Hematopoietic multipotent progenitor cell treated with erythropoietin and hydrocortisone succinate and interleukin-3 and kit ligand, for 8 days (in vitro differentiated cells): ENCODE measurements at regions not wholly inside any gene's neighbourhood (a gene's known extent, or its start where the extent isn't known, plus 50 kb on each side); places are given as distances from the start of the nearest gene placed in this dataset.
"Not testable (repeated sequence)": the region's sequence is repeated elsewhere in the genome, so short reads cannot be mapped to it uniquely, and the experiment has no call there.

Experiments used
- DNase-seq: peaks from one replicate; pipeline ENCODE4 v3.0.0-alpha.2; 2015

DNA sequence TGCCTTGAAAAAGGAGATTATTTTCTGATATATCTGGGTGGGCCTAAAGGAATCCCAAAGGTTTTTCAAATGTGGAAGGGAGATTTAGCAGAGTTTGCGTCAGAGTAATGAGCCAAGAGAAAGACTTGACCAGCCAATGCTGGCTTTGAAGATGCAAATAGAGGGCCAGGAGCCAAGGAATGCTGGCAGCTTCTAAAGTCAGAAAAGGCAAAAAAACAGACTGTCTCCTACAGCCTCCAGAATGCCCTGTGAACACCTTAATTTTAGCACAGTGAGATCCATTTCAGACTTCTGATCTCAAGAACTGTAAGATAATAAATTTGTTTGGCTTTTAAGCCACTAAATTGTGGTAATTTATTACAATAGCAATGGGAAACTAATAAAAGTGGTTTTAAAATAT, 122.6 kb upstream of the FREM1 start:
- no peak for DNase-seq

DNA sequence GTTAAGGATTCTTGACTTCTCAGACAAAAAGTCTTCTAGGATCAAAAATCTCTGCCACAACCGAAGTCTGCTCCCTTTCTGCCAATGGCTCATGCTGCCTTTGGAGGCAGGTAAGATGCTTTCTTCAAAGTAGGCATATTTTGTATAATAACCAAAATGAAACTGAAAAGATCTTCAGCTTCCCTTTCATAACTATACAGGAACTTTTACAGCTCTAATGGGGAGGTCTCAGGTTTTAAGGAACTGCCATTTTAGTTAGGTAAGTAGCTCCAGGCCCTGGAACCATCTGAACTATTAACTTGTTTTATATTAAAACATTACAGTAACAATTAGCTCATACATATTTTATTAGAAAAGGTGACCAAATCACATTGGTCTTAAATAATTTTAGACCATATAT, 110.9 kb upstream of the FREM1 start:
- no peak for DNase-seq

DNA sequence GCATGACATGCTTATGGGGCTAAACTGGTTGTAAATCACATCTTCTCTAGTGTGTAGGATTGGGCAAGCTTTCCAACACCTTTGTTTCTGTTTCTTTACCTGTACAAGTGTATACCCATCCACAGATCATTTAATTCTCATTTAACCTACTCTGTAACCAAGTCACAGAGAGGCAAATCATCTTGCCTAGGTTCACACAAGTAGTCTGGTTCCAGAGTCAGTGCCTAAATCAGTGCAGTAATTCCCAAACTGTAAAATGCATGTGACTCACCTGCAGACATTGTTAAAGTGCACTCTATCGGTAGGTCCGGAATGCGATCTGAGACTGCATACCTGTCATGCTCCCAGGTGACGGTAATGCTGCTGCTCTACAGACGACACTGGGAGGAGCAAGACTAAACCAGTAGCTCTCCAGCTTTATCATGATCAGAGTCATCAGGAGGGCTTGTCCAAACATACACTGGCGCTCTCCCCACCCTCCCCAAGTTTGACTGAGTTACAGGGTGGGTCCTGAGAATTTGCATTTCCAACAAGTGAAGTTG, 107.9 kb upstream of the FREM1 start:
- DNase-seq = no peak

DNA sequence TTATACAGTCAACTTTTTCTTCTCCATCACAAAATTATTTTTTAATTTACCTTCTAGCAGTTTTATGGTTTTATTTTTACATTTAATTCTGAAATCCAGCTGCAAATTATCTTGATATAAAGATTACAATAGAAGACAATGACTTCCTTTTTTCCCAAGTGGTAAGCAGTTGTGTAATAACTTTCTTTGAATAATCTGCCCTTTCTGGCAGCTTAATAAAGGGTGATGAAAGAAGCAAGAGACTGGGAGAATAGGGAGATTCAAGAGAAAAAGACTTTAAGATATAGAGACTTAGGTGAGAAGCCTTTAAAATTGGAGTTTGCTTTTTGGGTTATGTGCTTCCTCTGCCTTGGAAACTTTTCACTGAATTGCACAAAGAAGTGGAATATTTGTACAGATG, 100.4 kb upstream of the FREM1 start:
- DNase-seq = no peak

DNA sequence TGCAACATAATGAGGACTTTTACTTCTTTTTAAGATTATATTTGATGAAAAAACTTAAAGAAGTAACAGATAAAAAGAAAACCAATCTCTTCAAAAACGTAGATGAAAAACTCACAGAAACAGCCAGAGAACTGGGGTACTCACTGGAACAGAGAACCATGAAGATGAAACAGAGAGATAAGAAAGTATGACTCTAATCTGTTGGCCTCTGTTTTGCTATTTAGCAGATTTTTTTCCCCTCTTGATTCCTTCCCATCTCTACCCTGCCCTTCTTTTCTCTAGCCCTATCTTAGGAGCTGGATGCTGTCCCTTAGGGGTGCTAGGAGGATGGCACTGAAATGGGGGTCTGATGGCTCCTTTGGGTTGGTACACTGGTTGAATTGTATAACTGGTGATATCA, 97.5 kb upstream of the FREM1 start:
- no peak for DNase-seq

DNA sequence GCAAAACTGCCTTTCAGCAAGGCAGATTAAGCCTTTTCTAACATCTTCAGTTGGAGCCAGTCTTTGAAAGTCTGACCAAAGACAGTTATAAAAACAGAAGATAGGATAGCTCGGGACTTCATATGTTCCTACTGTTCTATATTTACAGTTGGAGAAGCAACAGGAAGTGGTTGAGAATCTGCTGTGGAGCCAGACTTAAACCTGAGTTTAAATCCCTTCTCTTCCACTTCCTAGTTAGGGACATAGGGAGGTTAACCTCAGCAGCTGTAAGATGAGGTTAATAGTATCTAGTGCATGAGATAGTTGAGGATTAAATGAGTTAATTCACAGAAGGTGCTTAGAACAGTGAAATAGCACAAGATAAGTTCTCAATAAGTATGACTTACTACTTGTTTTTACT, 84.5 kb upstream of the FREM1 start:
- DNase-seq = peak; percentile 3

DNA sequence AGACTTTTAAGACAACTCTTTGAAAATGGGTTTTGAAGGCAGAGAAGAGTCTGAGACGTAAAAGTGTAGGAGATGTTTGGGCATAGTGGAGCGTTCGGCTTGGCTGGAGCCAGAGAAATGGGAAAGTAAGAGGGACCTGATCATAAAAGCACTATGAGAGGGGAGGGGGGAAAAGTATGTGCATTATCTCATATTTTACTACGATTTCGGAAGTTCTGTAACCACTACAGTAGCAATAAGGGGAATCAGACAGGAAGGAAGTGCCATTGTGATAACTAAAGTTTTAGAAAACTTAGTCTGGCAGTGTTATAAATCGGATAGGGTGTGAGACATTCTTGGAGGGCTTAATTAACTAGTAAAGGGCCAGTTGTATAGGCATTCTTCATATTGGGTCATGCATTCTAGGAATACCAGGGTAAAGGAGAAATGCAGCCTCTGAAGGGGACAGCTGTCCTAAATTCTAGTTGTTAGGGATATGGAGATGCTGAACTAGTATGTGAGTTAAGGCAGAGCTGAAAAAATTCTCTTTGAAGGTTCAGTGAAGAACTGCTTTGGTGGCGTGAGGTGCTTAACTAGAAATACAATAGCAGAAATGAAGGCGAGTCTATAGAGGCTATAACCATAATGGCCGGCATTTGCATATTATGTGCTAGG, 83.8 kb upstream of the FREM1 start:
- peak; percentile 14 for DNase-seq

DNA sequence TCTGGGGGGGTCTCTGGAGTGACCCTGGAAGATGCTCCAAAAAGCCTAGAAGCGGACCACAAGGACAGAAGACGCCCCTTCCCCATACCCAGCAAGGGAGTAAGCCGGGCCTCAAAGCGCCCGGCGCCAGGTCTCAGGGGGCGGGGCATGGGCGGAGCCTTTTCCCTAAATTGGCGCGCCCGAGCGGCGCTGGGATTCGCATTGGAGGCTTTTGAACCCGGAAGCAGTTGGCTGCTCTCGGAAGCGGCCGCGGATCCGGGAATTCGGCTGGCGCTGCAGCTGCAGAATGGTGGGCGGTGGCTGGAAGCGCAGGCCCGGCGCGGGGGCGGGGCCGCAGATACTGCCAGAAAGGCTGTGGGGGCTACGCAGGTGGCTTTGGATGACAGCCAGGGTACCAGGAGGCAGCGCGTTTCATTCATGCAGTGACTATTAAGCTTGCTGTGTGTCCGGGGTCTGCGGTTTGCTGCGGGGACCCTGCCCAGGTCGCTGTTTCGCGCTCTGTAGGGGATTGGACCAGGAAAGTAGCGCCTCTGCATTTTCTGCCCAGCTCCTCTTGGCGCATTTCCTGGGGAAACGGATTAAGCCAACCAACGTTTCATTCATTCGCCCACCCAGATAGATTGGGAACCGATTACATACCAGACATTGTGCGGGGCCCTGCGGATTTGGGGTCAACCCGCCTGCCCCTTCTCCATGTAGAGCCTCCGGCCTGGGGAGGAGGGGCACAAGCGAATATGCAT, 83.0 kb upstream of the FREM1 start:
- peak; percentile 87 for DNase-seq

DNA sequence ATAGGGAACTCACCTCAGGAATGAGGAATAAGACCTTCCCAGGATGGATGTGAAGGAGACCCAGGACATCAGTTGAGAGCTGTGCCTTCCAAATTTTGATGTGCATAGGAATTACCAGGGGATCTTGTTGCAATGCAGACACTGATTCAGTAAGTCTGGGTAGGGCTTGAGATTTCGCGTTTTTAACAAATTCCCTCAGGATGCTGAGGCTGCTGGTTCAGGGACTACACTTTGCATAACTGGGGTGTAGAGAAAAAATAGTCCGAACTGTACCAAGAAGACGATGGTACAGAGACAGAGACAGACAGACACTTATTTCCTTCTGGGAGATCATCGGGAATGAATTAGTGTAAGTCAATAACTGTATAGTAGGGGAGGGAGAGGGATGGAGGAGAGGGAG, 82.3 kb upstream of the FREM1 start:
- peak; percentile 6 for DNase-seq

DNA sequence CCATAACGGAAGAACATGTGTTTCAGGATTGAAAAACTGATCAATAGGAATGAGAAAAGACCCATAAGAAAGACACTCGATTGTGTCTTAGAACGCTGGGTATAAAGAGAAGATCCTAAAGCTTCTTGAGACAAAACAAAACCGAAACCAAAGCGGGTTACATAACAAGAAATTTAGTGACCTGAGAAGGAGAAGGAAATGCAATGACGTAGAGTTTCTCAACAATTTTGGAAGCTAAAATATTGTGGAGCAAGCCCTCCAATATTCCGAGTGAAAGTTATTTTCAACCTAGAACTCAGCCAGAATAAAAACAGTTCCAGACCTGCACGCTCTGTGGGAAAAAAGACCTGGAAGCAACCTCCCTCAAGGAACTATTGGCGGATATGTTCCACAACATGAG, 81.9 kb upstream of the FREM1 start:
- DNase-seq = peak; percentile 52

DNA sequence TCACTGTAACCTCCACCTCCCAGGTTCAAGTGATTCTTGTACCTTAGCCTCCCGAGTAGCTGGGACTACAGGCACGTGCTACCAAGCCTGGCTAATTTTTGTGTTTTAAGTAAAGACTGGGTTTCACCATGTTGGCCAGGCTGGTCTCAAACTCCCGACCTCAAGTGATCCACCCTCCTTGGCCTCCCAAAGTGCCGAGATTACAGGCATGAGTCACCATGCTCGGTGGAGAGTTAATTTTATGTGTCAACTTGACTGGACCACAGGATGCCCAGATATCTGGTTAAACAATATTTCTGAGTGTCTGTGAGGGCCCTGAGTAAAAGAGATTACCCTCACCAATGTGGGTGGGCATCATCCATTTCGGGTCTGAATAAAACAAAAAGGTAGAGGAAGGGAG, 80.4 kb upstream of the FREM1 start:
- not testable (repeated sequence) for DNase-seq

DNA sequence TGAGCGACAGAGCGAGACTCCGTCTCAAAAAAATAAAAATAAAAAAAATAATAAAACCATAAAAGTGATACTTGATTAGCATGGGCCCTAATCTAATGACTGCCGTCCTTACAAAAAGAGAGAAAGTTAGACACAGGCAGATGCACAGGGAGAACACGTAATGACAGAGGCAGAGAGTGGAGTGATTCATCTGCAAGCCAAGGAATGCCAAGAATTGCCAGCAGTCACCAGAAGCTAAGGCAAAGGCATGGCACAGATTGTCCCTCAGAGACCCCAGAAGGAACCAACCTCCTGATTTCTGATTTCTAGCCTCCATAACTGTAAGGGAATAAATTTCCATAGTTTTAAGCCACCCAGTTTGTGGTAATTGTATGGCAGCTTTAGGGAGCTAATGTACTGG, 79.6 kb upstream of the FREM1 start:
- DNase-seq = no peak

DNA sequence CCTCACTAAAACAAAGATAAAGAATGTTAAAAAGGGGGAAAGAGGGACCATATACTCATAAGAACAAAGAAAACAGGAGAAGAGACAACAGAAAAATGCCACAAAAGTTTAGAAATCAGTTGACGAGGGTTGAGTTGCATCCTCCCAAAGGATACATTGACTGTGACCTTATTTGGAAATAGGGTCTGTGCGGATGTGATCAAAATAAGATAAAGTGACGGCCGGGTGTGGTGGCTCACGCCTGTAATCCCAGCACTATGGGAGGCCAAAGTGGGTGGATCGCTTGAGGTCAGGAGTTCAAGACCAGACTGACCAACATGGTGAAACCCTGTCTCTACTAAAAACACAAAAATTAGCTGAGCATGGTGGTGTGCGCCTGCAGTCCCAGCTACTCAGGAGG, 79.1 kb upstream of the FREM1 start:
- DNase-seq = not testable (repeated sequence)

DNA sequence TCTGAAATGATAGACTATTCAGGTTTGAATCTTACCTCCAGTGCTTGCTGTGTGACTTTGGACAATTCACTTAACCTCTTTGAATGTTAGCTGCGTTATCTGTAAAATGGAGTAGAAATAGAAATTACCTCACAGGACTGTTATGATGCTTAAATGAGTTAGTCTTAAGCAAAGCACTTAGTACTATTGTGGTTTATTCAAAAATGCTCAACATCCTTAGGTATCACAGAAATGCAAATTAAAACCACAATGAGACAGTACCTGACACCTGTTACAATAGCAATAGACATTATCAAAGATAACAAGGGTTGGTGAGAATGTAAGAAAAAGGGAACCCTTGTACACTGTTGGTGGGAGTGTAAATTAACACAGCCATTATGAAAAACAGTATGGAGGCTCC, 77.6 kb upstream of the FREM1 start:
- no peak for DNase-seq

DNA sequence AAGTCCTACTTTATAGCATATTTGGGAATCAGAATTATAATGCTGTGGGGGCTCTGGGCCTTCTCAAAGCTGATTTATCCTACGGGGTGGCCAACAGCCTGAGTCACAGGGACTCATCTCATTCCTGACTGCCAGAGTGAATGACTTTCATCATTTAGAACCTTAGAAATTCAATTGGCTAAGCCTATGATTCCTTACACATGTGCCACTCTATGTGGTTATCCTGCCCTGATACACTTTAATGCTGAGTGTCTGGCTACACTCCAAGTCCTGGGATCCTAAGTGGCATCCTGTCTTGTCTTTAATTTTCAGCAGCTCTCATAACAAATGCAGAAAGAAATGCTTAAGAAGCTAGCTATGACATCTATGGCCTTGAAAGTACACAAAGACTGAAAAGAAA, 75.2 kb upstream of the FREM1 start:
- DNase-seq = no peak

DNA sequence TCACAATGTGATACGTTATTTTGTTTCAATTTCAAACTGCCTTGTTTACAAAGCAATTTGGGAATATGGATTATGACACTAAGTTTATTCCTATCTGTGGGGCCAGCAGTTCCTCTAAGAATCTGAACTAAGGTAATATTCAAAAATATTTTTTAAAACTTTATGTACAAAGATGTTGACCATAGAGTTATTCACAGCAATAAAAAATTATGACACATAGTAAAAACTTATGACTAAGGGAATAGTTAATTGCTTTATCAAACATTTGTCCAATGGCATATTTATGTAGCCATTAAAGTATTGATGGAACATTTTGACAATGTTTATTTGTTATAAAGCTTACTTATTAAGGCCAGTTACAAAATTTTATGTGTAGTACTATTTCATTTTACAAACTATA, 73.4 kb upstream of the FREM1 start:
- DNase-seq = no peak

DNA sequence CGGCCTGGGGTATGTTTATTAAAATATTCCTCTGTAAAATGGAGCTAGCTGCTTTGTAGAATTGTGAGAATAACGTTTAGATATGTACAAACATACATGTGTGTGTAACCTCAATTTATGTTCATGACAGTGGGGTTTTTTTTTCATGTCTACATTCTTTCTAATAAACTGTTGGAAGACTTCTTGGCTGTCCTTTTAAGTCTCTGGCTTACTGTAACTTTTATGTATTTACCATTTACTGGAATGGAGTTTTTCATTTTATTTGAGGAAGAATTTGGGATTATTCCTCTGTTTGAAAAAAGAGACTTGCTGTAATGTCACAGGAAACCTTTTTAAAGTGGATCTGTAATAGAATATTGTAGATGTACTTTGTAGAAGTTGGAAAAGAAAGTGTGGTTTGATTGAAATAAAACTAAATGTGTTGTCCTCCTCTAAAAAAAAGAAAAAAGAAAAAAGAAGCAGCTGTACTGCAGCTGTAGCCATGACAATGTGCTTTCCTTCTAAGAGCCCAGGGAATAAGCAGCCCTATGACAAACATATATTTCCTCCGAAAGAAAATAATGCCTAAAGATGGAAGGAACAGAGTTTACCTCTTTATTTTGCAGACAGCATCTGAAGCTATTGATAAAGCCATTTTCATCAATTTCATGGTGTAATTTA, 71.2 kb upstream of the FREM1 start:
- DNase-seq = no peak

DNA sequence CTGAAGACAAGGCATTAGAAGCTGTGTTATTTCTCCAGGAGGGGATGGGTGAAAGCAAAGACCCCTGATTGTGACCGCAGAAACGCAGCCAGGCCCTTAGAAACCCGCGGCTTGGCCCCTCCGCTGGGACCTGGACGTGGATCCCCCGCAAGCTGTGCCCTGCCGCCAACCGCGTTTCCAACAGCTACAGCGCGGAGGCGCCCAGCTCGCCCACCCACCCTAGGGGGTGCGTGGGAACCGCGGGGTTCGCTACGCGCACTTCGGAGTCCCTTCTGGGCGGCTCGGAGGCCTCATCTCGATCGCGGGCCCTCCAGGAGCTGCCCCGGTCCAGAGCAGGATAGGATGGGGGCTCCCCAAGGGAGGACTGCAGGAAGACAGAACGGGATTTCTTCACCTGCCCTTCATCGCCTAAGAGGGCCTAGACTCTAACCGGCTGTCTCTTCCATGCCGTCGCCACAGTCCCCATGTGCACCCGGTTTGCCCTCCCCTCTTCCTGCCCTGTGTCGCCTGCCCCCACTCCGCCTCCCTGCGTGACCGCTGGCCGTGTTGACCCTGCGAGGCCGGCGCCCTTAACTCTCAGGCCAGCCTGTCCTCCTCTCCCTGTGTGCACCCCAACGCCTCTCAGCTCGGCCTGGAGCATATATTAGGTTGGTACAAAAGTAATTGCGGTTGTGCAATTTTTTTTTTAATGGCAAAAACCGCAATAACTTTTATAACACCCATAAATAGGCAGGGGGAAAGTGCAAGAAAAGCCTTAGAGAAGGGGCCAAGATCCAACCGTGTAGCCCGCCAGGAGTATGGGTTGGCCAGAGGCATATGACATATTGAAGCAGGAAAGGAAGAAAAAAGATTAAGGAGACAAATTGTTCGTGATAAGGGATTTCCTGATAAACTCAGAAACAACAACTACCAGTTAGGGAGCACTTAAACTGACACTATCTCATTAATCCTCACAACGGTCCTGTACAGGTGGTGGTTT, 68.1 kb upstream of the FREM1 start:
- DNase-seq = no peak

DNA sequence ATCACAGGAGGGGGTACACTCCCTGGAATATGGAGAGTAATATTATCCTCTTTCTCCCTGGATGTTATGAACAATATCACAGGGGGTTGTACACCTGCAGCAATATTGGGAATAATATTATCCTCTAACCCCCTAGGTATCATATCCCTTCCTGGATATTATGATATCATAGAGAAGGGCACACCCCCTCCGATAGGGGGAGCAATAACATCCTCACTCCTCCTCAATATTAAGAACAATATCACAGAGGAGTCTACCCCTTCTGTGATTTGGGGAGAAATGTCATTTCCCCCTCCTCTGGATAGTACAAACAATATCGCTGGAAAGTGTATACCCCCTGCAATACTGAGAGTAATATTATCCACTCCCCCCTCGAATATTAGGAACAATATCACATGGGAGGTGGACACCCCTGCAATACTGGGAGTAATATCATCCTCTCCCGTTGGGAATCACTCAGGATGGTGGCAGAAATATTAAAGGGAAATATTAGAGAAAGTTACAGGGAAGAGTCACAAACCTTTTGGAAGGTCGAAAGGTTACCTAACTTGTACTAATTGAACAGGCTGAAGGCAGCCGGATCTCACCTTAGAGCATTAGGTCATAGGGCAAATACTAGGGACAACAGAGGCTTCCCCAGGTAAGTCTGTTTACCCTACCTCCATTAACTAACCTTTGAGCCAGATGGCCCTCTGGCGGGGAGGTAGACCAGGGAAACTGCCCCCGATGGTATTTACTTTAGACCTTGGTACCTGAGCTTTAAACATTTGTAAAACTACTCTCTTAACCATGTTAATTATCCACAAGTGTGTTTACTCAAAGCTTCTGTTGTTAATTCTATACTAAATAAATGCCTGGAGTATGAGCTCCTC, 57.5 kb upstream of the FREM1 start:
- no peak for DNase-seq

DNA sequence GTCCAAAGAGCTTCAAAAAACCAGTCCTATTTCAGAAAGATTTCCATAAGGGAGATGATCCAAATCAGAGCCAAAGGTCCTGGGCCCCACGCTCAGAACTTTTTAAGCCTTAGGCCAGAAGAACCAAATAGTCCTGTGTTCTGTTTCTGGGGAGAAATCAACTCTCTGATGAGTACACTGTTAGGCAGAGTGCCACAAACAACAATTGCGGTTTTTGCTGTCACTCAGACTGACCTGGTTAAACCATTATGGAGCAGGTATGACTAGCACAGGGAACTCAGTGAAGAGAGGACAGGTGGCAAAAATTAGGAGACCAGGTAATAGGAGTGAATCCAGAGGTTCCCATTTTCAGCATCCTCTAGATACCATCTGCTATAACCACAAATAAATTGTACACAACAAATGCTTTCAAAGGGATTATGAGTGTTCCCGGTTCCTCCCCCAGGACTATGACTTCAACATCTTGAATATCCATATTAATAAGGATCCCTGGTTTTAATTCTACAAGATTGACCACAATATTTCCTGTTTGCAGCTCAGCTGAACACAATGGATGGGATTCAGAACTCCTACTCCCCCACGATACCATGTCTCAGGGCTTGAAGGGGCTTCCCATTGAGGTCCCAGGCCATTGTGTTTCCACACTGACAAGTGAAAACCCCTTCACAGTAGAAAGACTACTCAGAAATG, 52.1 kb upstream of the FREM1 start:
- DNase-seq = no peak

DNA sequence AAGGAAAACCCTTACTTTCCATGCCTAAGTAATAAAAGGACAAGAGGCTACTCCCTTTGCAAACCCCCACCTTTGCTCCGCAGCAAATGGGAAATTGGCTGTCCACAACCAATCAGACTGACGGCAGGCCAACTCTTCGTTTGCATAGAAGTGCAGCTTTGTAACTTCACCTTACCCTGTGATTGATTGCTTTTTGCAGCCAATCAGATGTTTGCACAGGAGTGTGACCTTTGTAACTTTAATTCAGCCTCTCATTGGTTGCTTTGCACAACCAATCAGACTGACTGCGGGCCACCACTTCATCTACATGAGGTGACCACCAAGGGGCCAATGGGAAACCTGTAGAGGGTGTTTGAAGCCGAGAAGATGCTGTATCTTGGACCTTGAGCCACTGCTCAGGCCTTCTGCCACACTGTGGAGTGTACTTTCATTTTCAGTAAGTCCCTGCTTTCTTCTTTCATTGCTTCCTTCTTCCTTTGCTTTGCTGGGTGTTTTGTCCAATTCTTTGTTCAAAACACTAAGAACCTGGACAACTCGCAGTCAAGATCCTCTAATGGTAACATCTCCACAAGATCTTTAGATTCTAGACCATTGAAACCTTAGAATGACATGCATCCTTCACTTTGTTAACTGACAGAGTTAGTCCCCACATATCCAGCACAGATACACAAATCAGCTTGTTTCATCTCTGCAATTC, 51.3 kb upstream of the FREM1 start:
- peak; percentile 12 for DNase-seq
